Ovary (tissue), 7 donors: ENCODE measurements at regions not wholly inside any gene's neighbourhood (a gene's known extent, or its start where the extent isn't known, plus 50 kb on each side); places are given as distances from the start of the nearest gene placed in this dataset.

Experiments used
- DNase-seq, 5 donors: peaks; one replicate each; pipeline ENCODE4 v3.0.0-alpha.2; 2019 to 2020
- H3K27ac ChIP-seq, 2 donors: fragments of 200-600 bp; one replicate each; pipeline versions ENCODE4 v1.5.1 to v1.8.0; 2019 to 2022
- H3K27me3 ChIP-seq: fragments of 200-600 bp; one replicate; pipeline ENCODE4 v1.8.0; 2022
- H3K36me3 ChIP-seq: fragments of 200-600 bp; sonication (generic); one replicate; pipeline ENCODE4 v1.5.1; 2019
- H3K4me1 ChIP-seq: one replicate; pipeline ENCODE4 v1.8.1; 2013; ENCODE audit warnings: mild to moderate bottlenecking, moderate library complexity; ENCODE audit not compliant: insufficient read depth
- H3K4me3 ChIP-seq: fragments of 200-600 bp; sonication (generic); one replicate; pipeline ENCODE4 v1.5.1; 2017
- H3K9me3 ChIP-seq, 2 donors: fragments of 200-600 bp in 1 of 2; sonication (generic) in 1 of 2; one replicate each; pipeline versions ENCODE4 v1.5.1 to v1.8.1; 2013 to 2019; ENCODE audit warnings: mild to moderate bottlenecking in 1 of 2, moderate library complexity in 1 of 2
- EP300 ChIP-seq: sonication (generic); formaldehyde crosslinking; IDR thresholded peaks from one replicate; pipeline ENCODE4 v1.6.1; 2017; ENCODE audit warnings: antibody characterized with exemption
- POLR2A ChIP-seq: fragments of 450-650 bp; IDR thresholded peaks from one replicate; pipeline ENCODE4 v1.6.1; 2017; ENCODE audit warnings: antibody characterized with exemption, mild to moderate bottlenecking, moderate library complexity
- WGBS, 3 donors: extraction: QIAGEN DNeasy Blood & Tissue Kit in 1 of 3; methylation state at CpG; one replicate each; pipeline versions ENCODE4 v1.1.5 to v1.1.7; 2013 to 2017; 5-methylcytosine and 5-hydroxymethylcytosine counted together
- intact Hi-C, 4 donors: fragments of 100-400 bp; cut with DNase I; formaldehyde crosslinking; loops; one replicate each; pipeline versions ENCODE4 v1.11.0 to v1.15.1; 2022 to 2023
- TF ChIP-seq, protein P1 (sequence below), 3 donors: fragments of 450-650 bp in 2 of 3; fragments of 200-600 bp in 1 of 3; IDR thresholded peaks; one replicate each; pipeline versions ENCODE4 v1.5.1 to v1.8.0; 2016 to 2022; ENCODE audit warnings: antibody characterized with exemption in 3 of 3, mild to moderate bottlenecking in 1 of 3
- donor health status: DM: no; HTN: no; CAD: no; lungs with moderate emphysema.
- donor health status: DM: no; HTN: no; CAD: no.
- donor health status: Bipolar disorder and iron deficiency.
- donor health status: DM: no; HTN: no; CAD: no.
- donor health status: DM: yes; HTN: yes; CAD: no.

DNA sequence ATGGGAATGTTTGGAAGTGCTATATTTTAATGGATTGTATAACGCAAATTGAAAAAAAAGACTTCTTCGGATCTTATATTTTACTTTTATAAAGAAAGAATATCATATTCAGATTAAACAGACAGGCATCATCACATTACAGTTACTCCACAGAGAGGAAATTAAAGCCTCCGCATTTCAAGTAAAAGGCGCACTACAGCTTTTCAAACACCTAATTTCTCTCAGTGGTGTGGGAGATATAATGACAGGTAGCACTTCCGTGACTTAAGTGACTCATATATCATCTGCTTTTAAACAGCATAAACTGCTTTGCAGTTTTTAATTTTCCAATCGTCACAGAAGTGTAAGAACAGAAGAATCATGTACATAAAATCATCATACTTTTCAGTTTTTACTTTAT lies 751.4 kb downstream of the FSCB start:
- WGBS, 3 donors: 88 to 92% (median 90%) methylated on average over 6 of the region's 6 CpGs
- TF ChIP-seq, protein P1, sequence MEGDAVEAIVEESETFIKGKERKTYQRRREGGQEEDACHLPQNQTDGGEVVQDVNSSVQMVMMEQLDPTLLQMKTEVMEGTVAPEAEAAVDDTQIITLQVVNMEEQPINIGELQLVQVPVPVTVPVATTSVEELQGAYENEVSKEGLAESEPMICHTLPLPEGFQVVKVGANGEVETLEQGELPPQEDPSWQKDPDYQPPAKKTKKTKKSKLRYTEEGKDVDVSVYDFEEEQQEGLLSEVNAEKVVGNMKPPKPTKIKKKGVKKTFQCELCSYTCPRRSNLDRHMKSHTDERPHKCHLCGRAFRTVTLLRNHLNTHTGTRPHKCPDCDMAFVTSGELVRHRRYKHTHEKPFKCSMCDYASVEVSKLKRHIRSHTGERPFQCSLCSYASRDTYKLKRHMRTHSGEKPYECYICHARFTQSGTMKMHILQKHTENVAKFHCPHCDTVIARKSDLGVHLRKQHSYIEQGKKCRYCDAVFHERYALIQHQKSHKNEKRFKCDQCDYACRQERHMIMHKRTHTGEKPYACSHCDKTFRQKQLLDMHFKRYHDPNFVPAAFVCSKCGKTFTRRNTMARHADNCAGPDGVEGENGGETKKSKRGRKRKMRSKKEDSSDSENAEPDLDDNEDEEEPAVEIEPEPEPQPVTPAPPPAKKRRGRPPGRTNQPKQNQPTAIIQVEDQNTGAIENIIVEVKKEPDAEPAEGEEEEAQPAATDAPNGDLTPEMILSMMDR (IDR thresholded peaks at IDR 0.05): no peak
- TF ChIP-seq EP300 (no peak), POLR2A (no peak)
- intact Hi-C loops: no loop called here

DNA sequence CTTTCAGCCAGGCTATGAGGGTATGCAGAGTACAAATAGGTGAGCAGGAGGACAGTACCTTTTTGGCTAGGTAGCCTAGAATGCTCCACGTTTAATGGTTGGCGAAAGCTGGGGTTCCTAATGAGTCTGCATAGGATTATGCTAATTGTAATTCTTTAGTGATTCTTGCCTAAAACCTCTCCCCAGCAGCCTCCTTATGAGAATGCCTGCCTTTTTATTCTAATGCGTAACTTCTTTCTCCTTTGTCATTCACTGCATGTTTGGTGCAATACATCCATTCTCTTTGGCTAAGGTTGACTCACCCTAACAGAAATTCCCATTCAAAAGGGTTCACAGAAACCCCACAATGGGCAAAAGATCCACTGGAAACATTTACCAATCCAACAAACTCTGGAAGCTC lies 752.2 kb downstream of the FSCB start:
- TF ChIP-seq POLR2A: no peak
- no peak for TF ChIP-seq EP300
- TF ChIP-seq, protein P1 (IDR thresholded peaks at IDR 0.05): no peak
- no peaks in the 10 kb centered on the region for H3K27me3 ChIP-seq
- intact Hi-C loops: no loop called here
- 87 to 92% (median 90%) methylated on average over 3 of the region's 3 CpGs for WGBS, 3 donors
- no peaks in the 10 kb centered on the region for H3K36me3 ChIP-seq
- no peaks in the 10 kb centered on the region for H3K4me1 ChIP-seq
- no peak overlapping the region for H3K4me3 ChIP-seq
- H3K27ac ChIP-seq: no peak overlapping the region
- DNase-seq: no peak
- H3K9me3 ChIP-seq: no peaks in the 10 kb centered on the region

More for the DNA sequence above, 751.4 kb downstream of the FSCB start:
- Histone ChIP-seq H3K9me3 (no peaks in the 10 kb centered on the region), H3K27me3 (no peaks in the 10 kb centered on the region), H3K4me1 (no peaks in the 10 kb centered on the region), H3K27ac (no peak overlapping the region), H3K36me3 (no peaks in the 10 kb centered on the region), H3K4me3 (no peak overlapping the region)
- no peak for DNase-seq

DNA sequence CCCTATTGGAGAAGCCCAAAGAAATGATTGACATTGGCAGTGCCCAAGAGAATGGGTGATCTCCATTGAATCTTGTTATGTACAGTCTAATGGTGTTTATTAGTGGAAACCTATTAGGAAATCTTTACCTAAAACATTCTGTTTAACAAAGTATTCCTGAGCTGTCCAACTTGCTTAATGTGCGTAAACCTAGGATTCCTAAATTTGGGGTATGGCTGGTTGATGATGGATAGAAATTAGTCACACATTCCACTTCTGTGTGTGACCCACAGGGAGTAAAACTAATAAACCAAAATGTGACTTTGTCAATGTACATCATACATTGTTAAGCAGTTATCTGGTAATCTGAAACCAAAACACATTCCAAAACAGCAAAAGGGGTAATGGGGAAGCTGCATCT lies 761.3 kb downstream of the FSCB start:
- WGBS, 3 donors: 91 to 100% (median 98%) methylated on average over 1 of the region's 1 CpG
- TF ChIP-seq, protein P1 (IDR thresholded peaks at IDR 0.05): no peak
- no peak for TF ChIP-seq POLR2A
- TF ChIP-seq EP300: no peak
- H3K27ac ChIP-seq: no peak overlapping the region
- intact Hi-C loops: no loop called here
- H3K9me3 ChIP-seq: no peaks in the 10 kb centered on the region
- no peak for DNase-seq
- no peaks in the 10 kb centered on the region for H3K36me3 ChIP-seq
- no peaks in the 10 kb centered on the region for H3K4me1 ChIP-seq
- H3K27me3 ChIP-seq: no peaks in the 10 kb centered on the region
- H3K4me3 ChIP-seq: no peak overlapping the region

DNA sequence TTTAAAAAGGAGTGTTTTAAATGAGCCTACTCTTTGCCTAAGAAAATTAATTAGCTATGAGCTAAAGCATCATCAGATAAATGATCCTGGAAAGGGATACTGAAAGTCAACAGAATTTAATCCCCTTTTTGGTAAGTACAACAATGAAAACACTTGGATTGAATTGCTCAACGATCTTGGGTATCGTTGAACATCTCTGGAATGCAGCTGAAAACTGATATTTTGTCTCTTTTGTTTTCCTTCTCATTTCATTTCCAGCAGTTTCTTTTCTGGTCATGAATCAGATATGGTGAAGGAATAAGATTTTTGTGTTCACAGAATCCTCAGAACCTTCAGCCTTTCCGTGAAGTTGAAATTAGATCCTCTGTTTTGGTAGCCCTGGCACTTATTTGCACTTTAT lies 771.2 kb downstream of the FSCB start:
- DNase-seq: no peak
- H3K27me3 ChIP-seq: no peaks in the 10 kb centered on the region
- H3K4me1 ChIP-seq: no peaks in the 10 kb centered on the region
- H3K27ac ChIP-seq: no peak overlapping the region
- no peaks in the 10 kb centered on the region for H3K9me3 ChIP-seq
- H3K36me3 ChIP-seq: no peaks in the 10 kb centered on the region
- intact Hi-C loops: no loop called here
- TF ChIP-seq POLR2A (no peak), EP300 (no peak)
- TF ChIP-seq, protein P1 (IDR thresholded peaks at IDR 0.05): no peak
- H3K4me3 ChIP-seq: no peak overlapping the region
- WGBS, 3 donors: 52 to 59% (median 58%) methylated on average over 3 of the region's 3 CpGs

DNA sequence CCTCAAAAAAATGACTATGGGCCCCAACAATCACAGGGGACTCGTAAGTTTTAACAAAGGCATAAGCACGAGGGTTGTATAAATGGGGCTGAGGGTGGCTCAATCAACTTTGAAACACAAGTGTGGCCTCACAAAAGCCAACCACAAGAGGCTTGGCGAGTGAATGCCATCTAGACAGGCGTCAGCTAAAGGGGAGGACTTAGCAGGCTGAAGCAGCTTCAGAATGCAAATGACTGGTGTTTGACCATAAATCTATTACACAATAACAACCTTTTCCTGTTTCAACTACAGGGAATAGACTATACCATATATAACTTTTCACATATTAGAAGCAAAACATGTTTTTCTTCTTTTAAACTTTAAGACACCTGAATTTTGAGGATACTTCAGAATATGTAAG lies 777.9 kb downstream of the FSCB start:
- no peak for TF ChIP-seq EP300
- TF ChIP-seq POLR2A: no peak
- TF ChIP-seq, protein P1 (IDR thresholded peaks at IDR 0.05): no peak
- 73 to 87% (median 86%) methylated on average over 4 of the region's 4 CpGs for WGBS, 3 donors
- DNase-seq: no peak
- Histone ChIP-seq H3K27me3 (no peaks in the 10 kb centered on the region), H3K4me3 (no peak overlapping the region), H3K27ac (no peak overlapping the region), H3K9me3 (no peaks in the 10 kb centered on the region), H3K4me1 (no peaks in the 10 kb centered on the region), H3K36me3 (no peaks in the 10 kb centered on the region)
- intact Hi-C loops: no loop called here
